ENCODE measurements at regions not wholly inside any gene's neighbourhood (a gene's known extent, or its start where the extent isn't known, plus 50 kb on each side); places are given as distances from the start of the nearest gene placed in this dataset.

- no peak for TF ChIP-seq CTCF (IDR thresholded peaks at IDR 0.05 in 4 of 5, conservative IDR thresholded peaks at IDR 0.05 in 1 of 5)
- no peak for TF ChIP-seq POLR2A (IDR thresholded peaks at IDR 0.05)
These were observed 90.6 kb downstream of the MRPL14 start for GRCh38 chr6:44036699-44037101.
